Liver (tissue), 3 donors: ENCODE measurements at regions not wholly inside any gene's neighbourhood (a gene's known extent, or its start where the extent isn't known, plus 50 kb on each side); places are given as distances from the start of the nearest gene placed in this dataset.

ENCODE experiments used
- CTCF ChIP-seq: fragments of 150-350 bp; IDR thresholded peaks from 2 replicates; pipeline ENCODE4 v1.5.1; 2017; ENCODE audit warnings: improper control_type of control experiment, low read depth, low read length; ENCODE audit not compliant: missing input control
- REST ChIP-seq: IDR thresholded peaks from 2 replicates; pipeline ENCODE4 v1.6.1; 2016; ENCODE audit warnings: antibody characterized with exemption, mild to moderate bottlenecking
- TAF1 ChIP-seq: conservative IDR thresholded peaks from 2 replicates; pipeline ENCODE4 v1.6.1; 2016; ENCODE audit warnings: antibody characterized with exemption, mild to moderate bottlenecking
- donor health status: healthy.
- donor health status: healthy.

- TF ChIP-seq CTCF (no peak), REST (no peak), TAF1 (no peak)
Observed at GRCh38 chr5:34455098-34455497, 201.0 kb upstream of the RAI14 start.
